IPS-20b (cell line): ENCODE measurements at regions not wholly inside any gene's neighbourhood (a gene's known extent, or its start where the extent isn't known, plus 50 kb on each side); places are given as distances from the start of the nearest gene placed in this dataset.

Experiments
- H3K27ac ChIP-seq: one replicate; pipeline ENCODE4 v1.5.1; 2013; ENCODE audit warnings: low read length
- H3K27me3 ChIP-seq: 2 replicates; pipeline ENCODE4 v1.6.1; 2013; ENCODE audit warnings: mild to moderate bottlenecking, low read length, inconsistent platforms; ENCODE audit not compliant: insufficient read depth
- H3K36me3 ChIP-seq: 2 replicates; pipeline ENCODE4 v1.6.1; 2013; ENCODE audit warnings: low read depth, mild to moderate bottlenecking, inconsistent platforms, low read length, moderate library complexity; ENCODE audit not compliant: insufficient read depth
- H3K4me1 ChIP-seq: 2 replicates; pipeline ENCODE4 v1.6.1; 2013; ENCODE audit warnings: mild to moderate bottlenecking, control low read depth, inconsistent platforms, low read length, moderate library complexity; ENCODE audit not compliant: insufficient read depth
- H3K4me3 ChIP-seq: 2 replicates; pipeline ENCODE4 v1.5.1; 2013; ENCODE audit warnings: mild to moderate bottlenecking, low read length, inconsistent platforms
- H3K9ac ChIP-seq: 2 replicates; pipeline ENCODE4 v1.6.1; 2013; ENCODE audit warnings: low read depth, mild to moderate bottlenecking, inconsistent platforms, low read length, moderate library complexity
- H3K9me3 ChIP-seq: 2 replicates; pipeline ENCODE4 v1.6.1; 2013; ENCODE audit warnings: mild to moderate bottlenecking, low read depth, low read length, inconsistent platforms; ENCODE audit not compliant: insufficient read depth

DNA sequence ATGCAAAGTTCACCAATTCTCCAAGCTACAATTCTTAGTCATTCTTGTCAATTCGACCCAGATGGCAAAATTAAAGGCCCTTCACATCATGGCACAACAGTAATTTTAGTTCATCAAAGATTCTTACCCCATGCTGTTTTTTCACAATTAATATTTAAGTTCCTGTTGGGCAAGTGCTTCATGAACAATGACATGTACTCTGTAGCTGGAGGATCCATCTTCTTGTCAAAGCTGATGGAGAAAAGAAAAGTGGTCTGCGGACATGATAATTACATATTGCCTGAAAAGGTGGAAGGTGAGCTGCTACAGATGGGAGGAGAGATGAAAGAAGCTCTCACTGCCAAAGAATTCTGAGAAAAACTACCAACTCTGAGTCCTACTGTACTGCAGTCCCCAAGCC, 1370.3 kb upstream of the SLC10A2 start:
- H3K27me3 ChIP-seq: no peaks in the 10 kb centered on the region

DNA sequence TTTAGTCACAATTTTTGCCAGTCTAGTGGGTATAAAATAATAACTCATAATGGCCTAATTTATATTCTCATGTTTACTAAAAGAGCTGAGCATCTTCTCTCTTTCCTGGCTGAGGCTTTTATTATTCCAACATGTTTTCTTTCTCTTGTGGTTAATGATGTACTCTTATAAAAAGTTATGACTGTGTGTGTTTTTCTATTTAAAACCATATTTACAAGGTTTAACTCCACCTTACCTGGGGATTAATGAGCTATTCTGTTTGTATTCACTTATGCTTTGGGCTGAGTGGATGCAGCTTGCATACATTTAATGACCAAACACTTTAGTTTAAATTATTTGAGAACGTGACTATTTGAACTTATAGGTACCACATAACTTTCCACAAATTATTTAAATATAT, 1365.7 kb upstream of the SLC10A2 start:
- Histone ChIP-seq H3K4me1 (no peaks in the 10 kb centered on the region), H3K27ac (no peak overlapping the region), H3K36me3 (no peaks in the 10 kb centered on the region), H3K9ac (no peak overlapping the region), H3K27me3 (no peaks in the 10 kb centered on the region), H3K9me3 (no peaks in the 10 kb centered on the region), H3K4me3 (no peak overlapping the region)

More for the DNA sequence above, 1370.3 kb upstream of the SLC10A2 start:
- H3K4me1 ChIP-seq: no peaks in the 10 kb centered on the region
- H3K9ac ChIP-seq: no peak overlapping the region
- H3K4me3 ChIP-seq: no peak overlapping the region
- H3K27ac ChIP-seq: no peak overlapping the region
- no peaks in the 10 kb centered on the region for H3K36me3 ChIP-seq
- H3K9me3 ChIP-seq: no peaks in the 10 kb centered on the region

GRCh38 chr13:104426435-104426834, 1360.2 kb upstream of the SLC10A2 start:
- Histone ChIP-seq H3K9me3 (no peaks in the 10 kb centered on the region), H3K27me3 (no peaks in the 10 kb centered on the region), H3K9ac (no peak overlapping the region), H3K36me3 (no peaks in the 10 kb centered on the region), H3K4me3 (no peak overlapping the region), H3K4me1 (no peaks in the 10 kb centered on the region), H3K27ac (no peak overlapping the region)

DNA sequence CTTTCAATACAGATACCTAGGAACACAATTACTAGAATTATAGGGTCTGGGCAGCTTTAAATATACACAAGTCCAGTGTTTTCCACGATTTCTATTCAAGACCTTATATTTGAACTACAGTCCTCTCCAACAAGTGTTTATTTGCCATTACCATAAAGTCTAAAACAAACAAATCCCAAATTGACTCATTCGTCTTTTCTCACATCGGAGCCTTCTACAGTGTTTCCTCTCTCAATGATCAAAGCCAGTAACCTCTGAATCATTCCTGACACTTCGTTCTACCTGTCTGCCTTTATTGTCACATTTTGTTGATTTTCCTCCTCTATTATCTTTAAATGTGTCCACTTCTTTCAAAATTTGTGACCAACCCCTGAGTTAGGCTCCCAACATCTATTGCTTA, 1356.5 kb upstream of the SLC10A2 start:
- H3K4me1 ChIP-seq: no peaks in the 10 kb centered on the region
- H3K27me3 ChIP-seq: no peaks in the 10 kb centered on the region
- H3K4me3 ChIP-seq: no peak overlapping the region
- H3K27ac ChIP-seq: no peak overlapping the region
- H3K9me3 ChIP-seq: no peaks in the 10 kb centered on the region
- H3K36me3 ChIP-seq: no peaks in the 10 kb centered on the region
- H3K9ac ChIP-seq: no peak overlapping the region

GRCh38 chr13:104416973-104417372, 1350.8 kb upstream of the SLC10A2 start:
- H3K36me3 ChIP-seq: no peaks in the 10 kb centered on the region
- H3K27me3 ChIP-seq: no peaks in the 10 kb centered on the region
- no peak overlapping the region for H3K9ac ChIP-seq
- no peak overlapping the region for H3K4me3 ChIP-seq
- H3K4me1 ChIP-seq: no peaks in the 10 kb centered on the region
- H3K9me3 ChIP-seq: no peaks in the 10 kb centered on the region
- no peak overlapping the region for H3K27ac ChIP-seq

DNA sequence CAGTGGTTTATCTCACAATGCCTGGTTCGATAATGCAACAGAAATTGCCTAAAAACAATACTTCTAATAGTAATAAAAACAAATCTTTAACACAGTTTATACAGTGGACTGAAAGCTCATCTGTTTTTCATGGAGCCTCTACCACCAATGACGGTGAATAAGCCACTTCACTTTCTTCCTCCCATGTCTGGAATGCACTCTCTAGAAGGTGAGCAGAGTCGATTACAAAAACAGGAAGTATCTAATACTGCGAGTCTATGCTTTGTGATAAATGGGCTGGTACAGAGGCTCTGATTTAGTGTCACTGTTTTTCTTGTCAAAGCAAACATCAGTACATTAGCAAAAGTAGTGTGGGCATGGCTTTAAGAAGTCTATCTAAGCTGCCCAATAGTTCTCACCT, 1348.6 kb upstream of the SLC10A2 start:
- Histone ChIP-seq H3K4me3 (no peak overlapping the region), H3K9me3 (no peaks in the 10 kb centered on the region), H3K27ac (no peak overlapping the region), H3K27me3 (no peaks in the 10 kb centered on the region), H3K36me3 (no peaks in the 10 kb centered on the region), H3K9ac (no peak overlapping the region), H3K4me1 (no peaks in the 10 kb centered on the region)

GRCh38 chr13:104414181-104414580, 1348.0 kb upstream of the SLC10A2 start:
- no peaks in the 10 kb centered on the region for H3K4me1 ChIP-seq
- no peaks in the 10 kb centered on the region for H3K27me3 ChIP-seq
- no peak overlapping the region for H3K4me3 ChIP-seq
- no peak overlapping the region for H3K9ac ChIP-seq
- no peaks in the 10 kb centered on the region for H3K36me3 ChIP-seq
- H3K27ac ChIP-seq: no peak overlapping the region
- H3K9me3 ChIP-seq: no peaks in the 10 kb centered on the region

DNA sequence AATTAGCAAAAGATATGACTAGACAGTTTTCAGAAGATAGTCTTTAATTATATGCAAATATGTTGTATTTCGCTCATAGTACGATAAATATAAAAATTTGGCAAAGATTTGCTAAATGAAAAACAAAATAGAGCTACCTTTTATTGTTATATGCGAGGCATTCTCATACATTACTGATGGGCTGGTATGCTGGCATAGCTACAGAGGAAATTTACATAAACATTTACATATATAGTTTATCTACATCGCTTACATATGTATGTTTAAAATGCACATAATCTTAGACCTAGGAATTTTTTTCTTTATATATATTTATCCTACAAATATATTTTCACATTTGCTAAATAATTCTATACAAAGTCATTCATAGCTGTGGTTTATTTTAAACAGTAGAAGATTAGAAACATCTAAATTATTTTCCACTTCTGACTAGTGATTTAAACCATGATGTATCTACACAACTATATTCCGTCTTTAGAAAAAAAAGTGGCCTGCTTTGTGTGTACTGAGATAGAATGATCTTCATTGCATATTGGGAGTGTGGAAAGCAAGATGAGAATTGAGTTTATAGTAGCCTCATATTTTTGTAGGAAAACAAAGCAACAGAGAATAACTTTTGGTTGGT, 1345.0 kb upstream of the SLC10A2 start:
- no peaks in the 10 kb centered on the region for H3K36me3 ChIP-seq
- H3K27me3 ChIP-seq: no peaks in the 10 kb centered on the region
- H3K27ac ChIP-seq: no peak overlapping the region
- no peaks in the 10 kb centered on the region for H3K4me1 ChIP-seq
- no peaks in the 10 kb centered on the region for H3K9me3 ChIP-seq
- no peak overlapping the region for H3K9ac ChIP-seq
- no peak overlapping the region for H3K4me3 ChIP-seq

DNA sequence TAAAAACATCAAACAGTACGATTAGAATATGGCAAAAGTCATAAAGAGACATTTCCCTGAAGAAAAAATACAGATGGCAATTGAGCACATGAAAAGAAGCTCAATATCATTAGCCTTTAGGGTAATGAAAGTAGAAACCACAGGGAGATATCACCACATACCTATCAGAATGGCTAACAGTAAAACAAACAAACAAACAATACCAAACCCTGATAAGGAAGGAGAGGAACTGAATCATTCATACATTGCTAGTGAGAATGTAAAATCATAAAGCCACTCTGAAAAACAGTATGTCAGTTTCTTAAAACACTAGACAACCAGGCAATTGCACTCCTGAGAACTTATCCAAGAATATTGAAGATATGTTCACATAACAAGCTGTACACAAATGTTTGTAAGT, 1342.5 kb upstream of the SLC10A2 start:
- Histone ChIP-seq H3K9ac (no peak overlapping the region), H3K27me3 (no peaks in the 10 kb centered on the region), H3K4me1 (no peaks in the 10 kb centered on the region), H3K36me3 (no peaks in the 10 kb centered on the region), H3K9me3 (no peaks in the 10 kb centered on the region), H3K27ac (no peak overlapping the region), H3K4me3 (no peak overlapping the region)

- no peaks in the 10 kb centered on the region for H3K27me3 ChIP-seq
- H3K4me1 ChIP-seq: no peaks in the 10 kb centered on the region
- no peak overlapping the region for H3K27ac ChIP-seq
- H3K9ac ChIP-seq: no peak overlapping the region
- no peaks in the 10 kb centered on the region for H3K9me3 ChIP-seq
- H3K4me3 ChIP-seq: no peak overlapping the region
- no peaks in the 10 kb centered on the region for H3K36me3 ChIP-seq
Observed at GRCh38 chr13:104404325-104404724, 1338.1 kb upstream of the SLC10A2 start.

- H3K27me3 ChIP-seq: no peaks in the 10 kb centered on the region
- H3K4me1 ChIP-seq: no peaks in the 10 kb centered on the region
- no peaks in the 10 kb centered on the region for H3K36me3 ChIP-seq
- no peak overlapping the region for H3K9ac ChIP-seq
- H3K27ac ChIP-seq: no peak overlapping the region
- H3K9me3 ChIP-seq: peaks cover 18% of the 10 kb centered on the region
- no peak overlapping the region for H3K4me3 ChIP-seq
Observed at GRCh38 chr13:104389691-104390090, 1323.5 kb upstream of the SLC10A2 start.

GRCh38 chr13:104387510-104387909, 1321.3 kb upstream of the SLC10A2 start:
- no peak overlapping the region for H3K4me3 ChIP-seq
- peaks cover 18% of the 10 kb centered on the region for H3K9me3 ChIP-seq
- no peaks in the 10 kb centered on the region for H3K36me3 ChIP-seq
- H3K27me3 ChIP-seq: no peaks in the 10 kb centered on the region
- H3K4me1 ChIP-seq: no peaks in the 10 kb centered on the region
- no peak overlapping the region for H3K27ac ChIP-seq
- no peak overlapping the region for H3K9ac ChIP-seq
